ENCODE measurements at regions not wholly inside any gene's neighbourhood (a gene's known extent, or its start where the extent isn't known, plus 50 kb on each side); places are given as distances from the start of the nearest gene placed in this dataset.

- Histone ChIP-seq H3K4me2 (ENCODE audit: insufficient read depth, low read length) (no peak overlapping the region), H3K36me3 (ENCODE audit: control insufficient read depth, insufficient read depth, low read length) (no peaks in the 10 kb centered on the region), H3K27ac (ENCODE audit: extremely low read depth, low read depth, low read length) (no peak overlapping the region), H3K79me2 (ENCODE audit: control insufficient read depth, insufficient read depth, low read length) (no peaks in the 10 kb centered on the region), H3K9me3 (replicated peaks; ENCODE audit: control insufficient read depth, insufficient read depth, low read depth, low read length) (no peaks in the 10 kb centered on the region), H2AFZ (ENCODE audit: low read depth, low read length) (no peak overlapping the region), H3K9ac (ENCODE audit: insufficient read depth in 1 of 2, low read depth in 2 of 2, low read length in 2 of 2) (no peak overlapping the region), H3K4me1 (replicated peaks in 1 of 2; ENCODE audit: control insufficient read depth in 2 of 2, insufficient read depth in 2 of 2, low read length in 2 of 2) (no peaks in the 10 kb centered on the region), H4K20me1 (replicated peaks; ENCODE audit: control insufficient read depth, insufficient read depth, low read length) (no peaks in the 10 kb centered on the region), H3K4me3 (no peak overlapping the region), H3K27me3 (ENCODE audit: control insufficient read depth in 2 of 2, insufficient read depth in 2 of 2, low read length in 2 of 2) (no peaks in the 10 kb centered on the region), H3K9me1 (ENCODE audit: control insufficient read depth, insufficient read depth, low read length) (no peaks in the 10 kb centered on the region)
- FAIRE-seq (no peak), ATAC-seq (no peak), DNase-seq (ENCODE audit: extremely low read depth in 1 of 4, low spot score in 3 of 4) (no peak)
- ChIA-PET POLR2A (no interaction called here), CTCF (ENCODE audit: low intra/inter-chr PET ratio) (no interaction called here)
- intact Hi-C loops (cut with micrococcal nuclease) (no loop called here), in situ Hi-C loops (cut with MboI) (no loop called here)
- TF ChIP-seq SMC3 (conservative IDR thresholded peaks at IDR 0.05; ENCODE audit: insufficient read depth, low read depth, low read length) (no peak), SIRT6 (IDR thresholded peaks at IDR 0.05; ENCODE audit: low read depth, low read length) (no peak), SP1 (CRISPR knock-in tag; IDR thresholded peaks at IDR 0.05) (no peak), POLR3G (IDR thresholded peaks at IDR 0.05; ENCODE audit: extremely low read depth, insufficient read length, insufficient replicate concordance) (no peak), ZKSCAN1 (IDR thresholded peaks at IDR 0.05; ENCODE audit: low read depth, low read length) (no peak), YBX1 (IDR thresholded peaks at IDR 0.05) (no peak), FOXP1 (CRISPR knock-in tag; IDR thresholded peaks at IDR 0.05) (no peak), BDP1 (IDR thresholded peaks at IDR 0.05; ENCODE audit: insufficient read depth, insufficient read length) (no peak), RFX1 (IDR thresholded peaks at IDR 0.05) (no peak), SMARCC2 (IDR thresholded peaks at IDR 0.05; ENCODE audit: low read depth) (no peak), BRD9 (IDR thresholded peaks at IDR 0.05; ENCODE audit: low read depth, partially characterized antibody) (no peak), BRF1 (IDR thresholded peaks at IDR 0.05; ENCODE audit: borderline replicate concordance, extremely low read depth, insufficient read length) (no peak), ELK3 (CRISPR knock-in tag; IDR thresholded peaks at IDR 0.05) (no peak), THAP12 (CRISPR knock-in tag; IDR thresholded peaks at IDR 0.05) (no peak), HOXB6 (CRISPR knock-in tag; IDR thresholded peaks at IDR 0.05; ENCODE audit: borderline replicate concordance) (no peak), PML (IDR thresholded peaks at IDR 0.05; ENCODE audit: low read length) (no peak), POLR3A (IDR thresholded peaks at IDR 0.05; ENCODE audit: borderline replicate concordance, extremely low read depth, insufficient read depth, insufficient read length) (no peak)
- 0% methylated on average over 1 of the region's 1 CpG for WGBS (ENCODE audit: insufficient coverage, low coverage, missing lambda C conversion rate)
- BruUV-seq (replicated peaks) = no TSS peak
These were observed 553.3 kb downstream of the MDFIC start for GRCh38 chr7:115475206-115475605.
